ENCODE measurements at regions not wholly inside any gene's neighbourhood (a gene's known extent, or its start where the extent isn't known, plus 50 kb on each side); places are given as distances from the start of the nearest gene placed in this dataset.

GRCh38 chr5:19369048-19369447, 619.0 kb downstream of the CDH18 start:
- TF ChIP-seq EZH2 (IDR thresholded peaks at IDR 0.05; ENCODE audit: insufficient read depth, poor library complexity, severe bottlenecking) (no peak), EZH2phosphoT487 (IDR thresholded peaks at IDR 0.05; ENCODE audit: insufficient read depth, low read depth) (no peak)
